PFSK-1 (cell line): ENCODE measurements at regions not wholly inside any gene's neighbourhood (a gene's known extent, or its start where the extent isn't known, plus 50 kb on each side); places are given as distances from the start of the nearest gene placed in this dataset.

Experiments used
- FOXP2 ChIP-seq: optimal IDR thresholded peaks from 2 replicates; pipeline ENCODE3; 2011; ENCODE audit warnings: borderline replicate concordance, control low read depth, inconsistent platforms; ENCODE audit not compliant: insufficient read depth; ENCODE audit errors: extremely low read length, extremely low read depth
- POLR2AphosphoS5 ChIP-seq: IDR thresholded peaks from 2 replicates; pipeline ENCODE4 v1.6.1; 2012; ENCODE audit warnings: low read depth, mild to moderate bottlenecking, control low read depth, low read length, moderate library complexity

DNA sequence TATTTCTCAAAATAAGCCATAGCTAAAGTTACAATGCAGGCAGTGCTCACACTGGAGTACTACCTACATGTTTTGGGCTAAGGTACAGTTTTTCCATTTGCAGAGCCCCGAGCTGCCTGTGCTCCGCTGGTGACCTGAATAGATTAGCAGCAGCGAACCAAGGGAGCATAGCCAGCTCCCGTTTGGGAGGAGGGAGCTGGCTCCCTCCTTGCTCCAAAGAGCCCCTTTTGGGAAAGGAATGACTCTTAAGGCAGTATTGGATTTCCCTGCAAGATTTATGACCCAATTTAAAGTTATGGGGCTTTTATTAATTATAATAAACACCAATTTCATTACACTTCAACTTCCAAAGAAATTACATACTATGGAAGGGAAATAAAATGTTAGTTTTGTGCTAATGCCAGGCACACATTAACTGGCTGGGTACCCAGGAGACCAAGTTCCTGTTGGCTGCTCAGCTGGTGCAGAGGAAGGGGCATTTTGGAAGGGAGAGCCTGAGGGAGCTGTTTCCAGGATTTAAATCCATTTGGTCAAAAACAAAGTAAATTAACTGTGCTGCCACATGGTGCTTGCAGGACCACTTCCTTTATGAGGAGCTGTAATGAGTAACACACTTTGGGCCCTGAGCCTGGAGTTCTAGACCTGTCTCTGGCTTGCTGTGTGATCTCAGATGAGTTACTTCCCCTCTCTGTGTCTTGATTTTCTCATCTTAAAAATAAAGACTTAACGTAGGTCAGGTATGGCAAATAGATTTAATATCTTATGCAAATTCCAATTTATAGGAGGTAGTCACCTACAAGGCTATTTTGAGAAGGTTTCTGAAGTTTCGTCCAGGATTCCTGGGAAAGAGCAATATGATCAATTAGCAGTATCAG, 362.1 kb upstream of the CCL2 start:
- TF ChIP-seq FOXP2 (no peak), POLR2AphosphoS5 (no peak)
